GM12865 (cell line): ENCODE measurements at regions not wholly inside any gene's neighbourhood (a gene's known extent, or its start where the extent isn't known, plus 50 kb on each side); places are given as distances from the start of the nearest gene placed in this dataset.

Experiments
- DNase-seq: peaks from one replicate; pipeline ENCODE4 v3.0.0; 2010; ENCODE audit warnings: low read depth
- H3K4me3 ChIP-seq: 2 replicates; pipeline ENCODE4 v1.5.1; 2011; ENCODE audit warnings: mild to moderate bottlenecking, low read depth, low read length, control low read depth
- CTCF ChIP-seq: IDR thresholded peaks from 2 replicates; pipeline ENCODE4 v1.5.1; 2011; ENCODE audit warnings: low read length, control low read depth, low read depth, inconsistent platforms; ENCODE audit not compliant: insufficient read depth; ENCODE audit errors: missing control alignments

- H3K4me3 ChIP-seq = no peak overlapping the region
- TF ChIP-seq CTCF = no peak
- DNase-seq = no peak
These were observed 94.3 kb downstream of the EFNB1 start for GRCh38 chrX:68923147-68923546.

DNA sequence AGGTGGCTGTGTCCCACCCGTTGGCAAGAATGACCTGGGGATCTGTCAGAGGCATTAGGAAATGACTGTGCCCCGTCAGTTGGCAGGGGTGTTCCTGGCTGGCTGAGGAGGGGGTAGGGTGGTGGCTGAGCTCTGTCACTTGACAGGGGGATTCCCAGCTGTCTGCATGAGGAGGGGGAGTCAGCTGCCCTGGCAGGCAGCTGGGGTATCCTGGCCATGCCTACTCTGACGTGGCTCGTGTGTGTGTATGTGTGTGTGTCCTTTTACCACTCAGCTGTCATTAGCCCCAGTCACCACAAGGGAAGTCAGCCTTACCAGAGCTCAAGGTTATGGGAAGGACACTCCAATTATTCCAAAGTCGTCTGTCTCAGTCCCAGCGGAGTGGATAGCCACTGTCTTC is 93.2 kb downstream of the EFNB1 start:
- no peak overlapping the region for H3K4me3 ChIP-seq
- TF ChIP-seq CTCF = no peak
- no peak for DNase-seq

GRCh38 chrX:68920561-68920960 is 91.7 kb downstream of the EFNB1 start:
- no peak overlapping the region for H3K4me3 ChIP-seq
- no peak for DNase-seq
- no peak for TF ChIP-seq CTCF

- H3K4me3 ChIP-seq = no peak overlapping the region
- DNase-seq = peak; percentile 6
- TF ChIP-seq CTCF = no peak
These were observed 90.9 kb downstream of the EFNB1 start for GRCh38 chrX:68919707-68920106.

- H3K4me3 ChIP-seq = no peak overlapping the region
- no peak for DNase-seq
- no peak for TF ChIP-seq CTCF
These were observed 89.4 kb downstream of the EFNB1 start for GRCh38 chrX:68918202-68918601.

GRCh38 chrX:68917799-68918198 is 89.0 kb downstream of the EFNB1 start:
- no peak for TF ChIP-seq CTCF
- H3K4me3 ChIP-seq = no peak overlapping the region
- DNase-seq = no peak

- no peak for TF ChIP-seq CTCF
- DNase-seq = no peak
- H3K4me3 ChIP-seq = no peak overlapping the region
These were observed 88.1 kb downstream of the EFNB1 start for GRCh38 chrX:68916891-68917290.
